HG03060 (cell line): ENCODE measurements at regions not wholly inside any gene's neighbourhood (a gene's known extent, or its start where the extent isn't known, plus 50 kb on each side); places are given as distances from the start of the nearest gene placed in this dataset.
"Not testable (repeated sequence)": the region's sequence is repeated elsewhere in the genome, so short reads cannot be mapped to it uniquely, and the experiment has no call there.

ENCODE experiments used
- ATAC-seq: cut with Tn5 transposase; IDR thresholded peaks from one replicate; pipeline ENCODE4 v1.9.1; 2021; ENCODE audit warnings: low read depth, moderate number of reproducible peaks; ENCODE audit not compliant: unreplicated experiment

- ATAC-seq: no peak
Observed at GRCh38 chr1:101185421-101185820, 51.4 kb upstream of the S1PR1 start.

GRCh38 chr1:101183388-101183699 lies 53.5 kb upstream of the S1PR1 start:
- no peak for ATAC-seq

GRCh38 chr1:101182627-101183387 lies 54.0 kb upstream of the S1PR1 start:
- ATAC-seq: no peak

- ATAC-seq: no peak
Observed at GRCh38 chr1:101181930-101182329, 54.9 kb upstream of the S1PR1 start.

- ATAC-seq: peak; percentile 86
Observed at GRCh38 chr1:101178688-101179491, 57.9 kb upstream of the S1PR1 start.

- peak; percentile 1 for ATAC-seq
Observed at GRCh38 chr1:101178341-101178687, 58.5 kb upstream of the S1PR1 start.

GRCh38 chr1:101175886-101176285 lies 60.9 kb upstream of the S1PR1 start:
- ATAC-seq: no peak

GRCh38 chr1:101175466-101175865 lies 61.4 kb upstream of the S1PR1 start:
- no peak for ATAC-seq

- no peak for ATAC-seq
Observed at GRCh38 chr1:101174722-101175121, 62.1 kb upstream of the S1PR1 start.

- ATAC-seq: not testable (repeated sequence)
Observed at GRCh38 chr1:101174298-101174697, 62.5 kb upstream of the S1PR1 start.

GRCh38 chr1:101170506-101171050 lies 66.2 kb upstream of the S1PR1 start:
- ATAC-seq: no peak

GRCh38 chr1:101167891-101168290 lies 68.9 kb upstream of the S1PR1 start:
- ATAC-seq: no peak

GRCh38 chr1:101166583-101167120 lies 70.2 kb upstream of the S1PR1 start:
- ATAC-seq: no peak

GRCh38 chr1:101165954-101166353 lies 70.9 kb upstream of the S1PR1 start:
- no peak for ATAC-seq

GRCh38 chr1:101165532-101165931 lies 71.3 kb upstream of the S1PR1 start:
- ATAC-seq: no peak

- ATAC-seq: no peak
Observed at GRCh38 chr1:101164776-101165175, 72.0 kb upstream of the S1PR1 start.

- no peak for ATAC-seq
Observed at GRCh38 chr1:101162736-101163735, 73.8 kb upstream of the S1PR1 start.

GRCh38 chr1:101162300-101162699 lies 74.5 kb upstream of the S1PR1 start:
- ATAC-seq: no peak

GRCh38 chr1:101161619-101162018 lies 75.2 kb upstream of the S1PR1 start:
- no peak for ATAC-seq

GRCh38 chr1:101158424-101158823 lies 78.4 kb upstream of the S1PR1 start:
- no peak for ATAC-seq
